Urothelium cell line (cell line): ENCODE measurements at regions not wholly inside any gene's neighbourhood (a gene's known extent, or its start where the extent isn't known, plus 50 kb on each side); places are given as distances from the start of the nearest gene placed in this dataset.

ENCODE experiments used
- DNase-seq: peaks from one replicate; pipeline ENCODE4 v3.0.0; 2011; ENCODE audit warnings: low spot score, mixed read lengths
- FAIRE-seq: peaks from 2 replicates; lab custom pipeline; 2011; peaks lifted over from hg19 to GRCh38; lab: Jason Lieb, UNC

- FAIRE-seq (no peak), DNase-seq (no peak)
Measured at GRCh38 chr4:110290511-110290910, 92.1 kb upstream of the ELOVL6 start.

- FAIRE-seq (no peak), DNase-seq (no peak)
Measured at GRCh38 chr4:110289601-110290100, 91.2 kb upstream of the ELOVL6 start.

- FAIRE-seq (no peak), DNase-seq (peak; percentile 62)
Measured at GRCh38 chr4:110287130-110287529, 88.7 kb upstream of the ELOVL6 start.

- FAIRE-seq: no peak
- no peak for DNase-seq
Measured at GRCh38 chr4:110278127-110278526, 79.7 kb upstream of the ELOVL6 start.

- DNase-seq: no peak
- no peak for FAIRE-seq
Measured at GRCh38 chr4:110275871-110276270, 77.5 kb upstream of the ELOVL6 start.

- no peak for FAIRE-seq
- DNase-seq: no peak
Measured at GRCh38 chr4:110271986-110272385, 73.6 kb upstream of the ELOVL6 start.

GRCh38 chr4:110270492-110271197 lies 72.2 kb upstream of the ELOVL6 start:
- FAIRE-seq (no peak), DNase-seq (peak; percentile 76)

- DNase-seq (no peak), FAIRE-seq (no peak)
Measured at GRCh38 chr4:110268790-110269189, 70.4 kb upstream of the ELOVL6 start.

- DNase-seq (no peak), FAIRE-seq (no peak)
Measured at GRCh38 chr4:110268352-110268751, 69.9 kb upstream of the ELOVL6 start.

GRCh38 chr4:110266136-110266535 lies 67.7 kb upstream of the ELOVL6 start:
- FAIRE-seq: no peak
- DNase-seq: no peak

- DNase-seq: no peak
- FAIRE-seq: no peak
Measured at GRCh38 chr4:110265001-110265400, 66.6 kb upstream of the ELOVL6 start.

- DNase-seq: no peak
- FAIRE-seq: no peak
Measured at GRCh38 chr4:110260299-110260698, 61.9 kb upstream of the ELOVL6 start.

GRCh38 chr4:110250023-110250387 lies 51.6 kb upstream of the ELOVL6 start:
- DNase-seq (no peak), FAIRE-seq (no peak)

- DNase-seq (no peak), FAIRE-seq (no peak)
Measured at GRCh38 chr4:110248831-110249253, 50.4 kb upstream of the ELOVL6 start.
